GM12875 (cell line): ENCODE measurements at regions not wholly inside any gene's neighbourhood (a gene's known extent, or its start where the extent isn't known, plus 50 kb on each side); places are given as distances from the start of the nearest gene placed in this dataset.

Source experiments
- H3K4me3 ChIP-seq: one replicate; pipeline ENCODE4 v1.5.1; 2011; ENCODE audit warnings: low read depth, low read length, control low read depth
- CTCF ChIP-seq: IDR thresholded peaks from 2 replicates; pipeline ENCODE4 v1.5.1; 2011; ENCODE audit warnings: low read depth, mild to moderate bottlenecking, control low read depth, inconsistent platforms, low read length, moderate library complexity, borderline replicate concordance; ENCODE audit not compliant: insufficient read depth

GRCh38 chr5:103943230-103943629 lies 380.6 kb upstream of the NUDT12 start:
- no peak overlapping the region for H3K4me3 ChIP-seq
- no peak for TF ChIP-seq CTCF

- no peak overlapping the region for H3K4me3 ChIP-seq
- TF ChIP-seq CTCF: no peak
Measured at GRCh38 chr5:103942587-103943186, 380.1 kb upstream of the NUDT12 start.

- TF ChIP-seq CTCF: no peak
- H3K4me3 ChIP-seq: no peak overlapping the region
Measured at GRCh38 chr5:103941596-103941995, 379.0 kb upstream of the NUDT12 start.

- H3K4me3 ChIP-seq: no peak overlapping the region
- TF ChIP-seq CTCF: no peak
Measured at GRCh38 chr5:103938146-103938695, 375.6 kb upstream of the NUDT12 start.

GRCh38 chr5:103929338-103930013 lies 366.9 kb upstream of the NUDT12 start:
- TF ChIP-seq CTCF: no peak
- H3K4me3 ChIP-seq: no peak overlapping the region

GRCh38 chr5:103927739-103928138 lies 365.1 kb upstream of the NUDT12 start:
- no peak for TF ChIP-seq CTCF
- H3K4me3 ChIP-seq: no peak overlapping the region

- TF ChIP-seq CTCF: no peak
- no peak overlapping the region for H3K4me3 ChIP-seq
Measured at GRCh38 chr5:103923616-103924168, 361.1 kb upstream of the NUDT12 start.
